ENCODE measurements at regions not wholly inside any gene's neighbourhood (a gene's known extent, or its start where the extent isn't known, plus 50 kb on each side); places are given as distances from the start of the nearest gene placed in this dataset.

DNA sequence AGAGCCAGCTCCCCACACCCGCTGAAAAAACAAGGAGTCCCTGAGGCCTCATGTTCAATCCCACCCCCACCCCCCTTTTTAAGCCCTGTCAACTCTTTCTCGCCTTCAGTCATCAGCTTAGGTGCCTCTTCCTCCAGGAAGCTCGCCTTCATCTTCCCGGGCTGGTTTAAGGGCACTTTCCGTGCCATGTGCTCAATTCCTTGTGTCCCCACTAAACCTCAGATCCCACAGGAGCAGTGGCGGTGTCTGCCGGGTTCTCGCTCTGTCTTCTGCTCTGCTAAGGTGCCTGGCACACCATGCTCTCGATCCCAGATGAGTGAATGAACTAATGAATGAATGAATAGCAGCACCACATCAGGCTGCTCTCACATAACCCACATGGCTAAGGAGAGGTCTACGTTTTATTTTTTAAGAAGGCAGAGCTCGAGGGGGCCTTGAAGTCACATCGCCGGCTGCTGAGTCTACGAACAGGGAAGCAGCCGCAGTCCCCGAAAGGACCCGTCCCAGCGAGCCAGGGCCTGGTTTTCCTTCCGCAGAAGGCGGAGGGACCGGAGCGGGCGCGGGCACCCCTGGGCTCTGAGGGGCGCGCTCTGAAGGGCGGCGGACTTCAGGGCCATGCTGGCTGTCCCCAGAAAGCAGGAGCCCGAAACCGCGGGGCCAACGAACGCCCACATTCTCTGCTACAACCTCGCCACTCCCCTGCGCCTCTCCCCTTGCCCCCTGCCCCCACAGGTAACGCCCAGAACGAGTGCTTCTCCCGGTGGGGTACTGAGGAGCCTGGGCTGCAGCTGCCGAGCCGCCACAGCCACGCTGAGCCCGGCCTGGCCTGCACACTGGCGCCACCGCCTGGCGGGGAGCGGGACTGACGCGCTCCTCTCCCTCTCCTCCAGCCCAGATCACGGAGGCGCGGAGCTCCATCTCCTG, 73.4 kb upstream of the KCNMA1 start:
- DNase-seq (ENCODE audit: low read depth in 4 of 4, low spot score in 3 of 4): peak in 2 of 4 donors; percentile 50 to 70

DNA sequence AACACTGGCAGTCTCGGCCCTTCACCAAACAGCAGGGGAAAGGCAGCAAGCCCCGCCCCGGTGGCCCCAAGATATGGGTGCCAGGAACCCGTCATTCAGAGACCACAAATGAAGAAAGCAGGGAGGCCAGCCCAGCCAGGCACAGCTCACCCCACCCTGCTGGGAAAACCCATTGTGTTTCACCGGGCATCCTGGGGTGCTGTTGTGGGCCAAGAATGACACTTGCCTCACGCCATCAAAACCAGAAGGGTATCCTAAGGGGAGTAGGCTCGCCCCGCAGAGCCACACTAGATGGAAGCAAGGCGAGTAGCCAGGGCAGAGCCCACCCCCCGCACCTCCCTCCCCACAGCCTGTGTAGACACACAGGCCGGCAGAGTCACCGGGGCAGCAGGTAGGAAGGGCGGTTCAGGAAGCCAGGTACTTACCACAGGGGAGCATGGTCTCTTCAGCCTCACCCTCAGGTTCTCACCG, 72.5 kb upstream of the KCNMA1 start:
- DNase-seq (ENCODE audit: low read depth in 4 of 4, low spot score in 3 of 4): no peak

DNA sequence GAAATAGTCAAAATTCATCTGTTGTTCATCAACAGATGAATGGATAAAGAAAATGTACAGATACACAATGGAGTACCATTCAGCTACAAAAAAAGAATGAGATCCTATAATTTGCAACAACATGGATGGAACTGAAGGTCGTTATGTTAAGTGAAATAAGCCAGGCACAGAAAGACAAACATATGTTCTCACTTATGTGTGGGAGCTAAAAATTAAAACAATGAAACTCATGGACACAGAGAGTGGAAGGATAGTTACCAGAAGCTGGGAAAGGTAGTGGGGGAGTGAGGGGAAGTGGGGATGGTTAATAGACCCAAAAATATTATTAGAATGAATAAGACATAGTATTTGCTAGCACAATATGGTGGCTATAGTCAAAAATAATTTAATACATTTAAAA, 70.0 kb upstream of the KCNMA1 start:
- no peak for DNase-seq (ENCODE audit: low read depth in 4 of 4, low spot score in 3 of 4)

DNA sequence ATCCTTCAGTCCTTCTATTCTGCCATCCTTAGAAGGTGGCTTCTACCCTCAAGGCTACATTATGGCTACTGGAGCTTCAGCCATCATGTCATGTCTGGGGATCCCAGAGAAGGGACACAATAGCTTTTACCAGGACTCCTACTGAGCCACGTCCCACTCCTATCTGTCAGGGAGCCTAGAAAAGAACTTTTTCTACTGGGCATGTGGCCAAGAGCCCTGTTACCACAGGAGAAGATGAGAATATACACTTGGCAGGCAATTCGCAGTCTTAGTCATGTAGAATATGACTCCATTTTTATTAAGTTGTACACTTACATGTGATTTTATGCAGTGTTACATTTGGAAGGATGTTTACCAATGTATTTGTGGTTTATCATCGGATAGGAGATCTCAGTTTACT, 64.6 kb upstream of the KCNMA1 start:
- DNase-seq (ENCODE audit: low read depth in 4 of 4, low spot score in 3 of 4): no peak

DNA sequence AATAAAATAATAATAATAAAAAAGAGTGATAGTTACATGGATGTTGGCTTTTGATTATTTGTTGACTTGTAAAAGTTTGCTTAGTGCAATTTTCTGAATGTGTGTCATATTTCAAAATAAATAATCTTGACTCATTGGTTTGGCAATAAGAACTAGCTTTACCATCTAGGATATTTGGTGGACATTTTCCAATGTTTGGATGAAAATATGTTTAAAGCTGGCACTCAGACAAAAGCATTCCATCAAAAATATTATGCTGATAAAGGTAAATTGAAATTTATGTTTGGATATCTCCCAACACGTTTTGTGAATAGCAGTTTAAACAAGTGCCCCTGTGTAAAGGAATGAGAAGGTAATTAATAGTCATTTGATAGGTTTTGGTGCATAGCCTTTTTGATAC, 62.5 kb upstream of the KCNMA1 start:
- DNase-seq (ENCODE audit: low read depth in 4 of 4, low spot score in 3 of 4): no peak

DNA sequence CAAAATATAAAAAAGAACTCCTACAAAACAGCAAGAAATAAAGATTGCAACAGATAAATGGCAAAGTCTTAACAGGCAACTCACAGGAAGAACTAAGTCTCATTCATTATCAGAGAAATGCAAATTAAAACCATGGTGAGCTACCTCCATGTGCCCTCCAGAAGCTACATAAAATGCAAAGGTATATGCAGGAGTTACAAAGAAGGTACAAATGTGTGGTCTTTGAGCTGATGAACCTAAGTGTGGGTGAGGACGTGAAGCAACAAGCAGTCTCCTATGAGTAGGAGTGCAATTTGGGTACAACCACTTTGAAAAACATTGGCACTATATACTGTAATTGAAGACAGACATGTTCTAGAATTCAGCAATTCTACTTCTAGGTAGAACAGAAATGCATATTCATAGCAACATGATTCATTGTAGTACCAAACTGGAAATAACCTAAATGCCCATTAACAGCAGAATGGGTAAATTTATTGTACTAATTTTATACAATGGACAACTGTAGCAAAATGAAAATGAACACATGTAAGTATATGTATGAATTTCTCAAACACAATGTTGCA, 61.6 kb upstream of the KCNMA1 start:
- no peak for DNase-seq (ENCODE audit: low read depth in 4 of 4, low spot score in 3 of 4)

DNA sequence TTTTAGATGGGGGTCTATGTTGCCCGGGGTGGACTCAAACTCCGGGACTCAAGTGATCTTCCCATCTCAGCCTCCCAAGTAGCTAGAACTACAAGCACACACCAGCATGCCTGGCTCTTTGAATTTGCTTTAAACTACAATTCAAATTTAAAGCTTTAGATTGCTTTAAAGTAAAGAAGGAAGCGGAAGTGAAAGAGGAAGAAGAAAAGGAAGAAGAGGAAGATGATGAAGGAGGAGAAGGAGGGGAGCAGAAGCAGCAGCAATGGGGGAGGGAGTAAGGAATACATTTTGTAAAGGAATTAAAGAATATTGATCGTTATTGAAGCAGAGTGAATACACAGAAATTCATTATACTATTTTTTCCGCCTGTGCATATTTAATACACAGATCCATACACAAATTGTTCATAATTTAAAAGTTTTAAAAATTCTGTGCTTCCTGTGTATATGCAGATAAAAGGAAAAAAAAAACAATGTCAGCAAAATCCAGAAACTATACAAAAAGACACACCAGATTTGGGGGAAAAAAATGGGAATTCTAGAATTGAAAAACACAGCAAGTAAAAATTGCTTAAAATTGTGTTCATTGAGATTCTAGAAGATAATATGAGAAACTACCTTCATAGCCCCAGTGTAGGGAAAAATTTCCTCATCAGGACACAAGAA, 60.8 kb upstream of the KCNMA1 start:
- DNase-seq (ENCODE audit: low read depth in 4 of 4, low spot score in 3 of 4): no peak

DNA sequence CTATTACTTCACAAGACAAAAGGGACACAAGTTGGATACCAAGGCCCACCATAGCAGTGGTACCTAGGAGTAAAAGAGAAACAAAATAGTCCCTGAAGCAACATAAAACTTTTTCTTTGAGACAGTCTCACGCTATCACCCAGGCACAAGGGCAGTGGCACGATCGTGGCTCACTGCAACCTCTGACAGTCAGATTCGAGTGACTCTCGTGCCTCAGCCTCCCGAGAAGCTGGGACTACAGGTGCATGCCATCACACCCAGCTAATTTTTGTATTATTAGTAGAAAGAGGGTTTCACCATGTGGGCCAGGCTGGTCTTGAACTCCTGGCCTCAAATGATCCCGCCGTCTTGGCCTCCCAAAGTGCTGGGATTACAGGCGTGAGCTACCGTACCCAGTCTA, 59.0 kb upstream of the KCNMA1 start:
- DNase-seq (ENCODE audit: low read depth in 4 of 4, low spot score in 3 of 4): no peak

DNA sequence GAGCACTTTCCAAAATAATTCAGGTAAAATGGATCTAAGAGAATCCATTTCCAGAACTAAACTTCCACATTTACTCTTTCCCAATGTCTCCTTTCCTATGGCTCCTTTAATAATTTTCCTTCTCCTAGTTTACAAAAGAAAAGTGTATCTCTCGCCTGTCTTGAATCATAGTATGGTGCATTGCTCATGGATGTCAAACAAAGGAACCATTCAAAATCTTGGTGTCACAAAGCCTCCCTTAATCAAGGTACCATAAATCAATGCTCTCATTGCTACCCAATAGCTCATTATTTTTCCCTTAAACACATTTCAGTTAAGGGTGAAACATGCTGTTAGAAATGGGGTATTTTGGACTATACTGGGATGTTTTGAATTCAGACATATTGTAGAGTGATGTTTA, 57.6 kb upstream of the KCNMA1 start:
- DNase-seq (ENCODE audit: low read depth in 4 of 4, low spot score in 3 of 4): no peak

DNA sequence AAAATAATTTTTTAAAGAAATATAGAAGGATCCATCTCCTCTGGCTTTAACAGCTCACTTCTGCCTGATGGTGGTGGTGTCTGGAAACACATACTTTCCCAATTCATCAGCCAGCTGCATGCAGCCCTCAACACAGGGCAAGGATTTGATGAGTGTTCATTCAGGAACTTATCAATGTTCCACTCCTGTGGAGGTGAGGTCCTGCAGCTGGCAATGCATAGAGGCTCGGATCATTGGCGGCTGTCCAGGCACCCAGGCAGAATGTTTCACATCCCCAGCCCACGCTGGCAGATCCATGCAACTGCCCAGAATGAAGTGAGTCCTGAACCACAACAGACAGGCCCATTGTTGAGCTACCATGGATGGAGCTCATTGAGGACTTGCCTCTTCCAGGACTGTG, 55.2 kb upstream of the KCNMA1 start:
- no peak for DNase-seq (ENCODE audit: low read depth in 4 of 4, low spot score in 3 of 4)

DNA sequence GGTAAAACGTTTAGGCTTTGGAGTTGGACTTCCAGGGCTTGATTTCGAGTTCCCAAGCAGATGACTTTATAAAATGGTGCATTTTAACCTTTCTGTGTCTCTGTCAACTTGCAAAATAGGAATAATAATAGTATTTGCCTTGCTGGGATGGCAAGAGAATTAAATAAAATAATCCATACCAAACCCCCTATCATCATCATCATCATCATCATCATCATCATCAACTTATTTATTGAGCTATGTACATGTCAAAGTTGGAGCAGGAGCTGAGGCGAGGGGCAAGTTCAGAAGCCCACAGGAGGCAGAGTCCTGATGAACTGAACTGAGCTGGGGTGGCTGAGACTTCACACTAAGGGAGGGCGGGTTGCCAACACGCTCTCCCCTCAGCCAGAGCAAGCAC, 51.7 kb upstream of the KCNMA1 start:
- DNase-seq (ENCODE audit: low read depth in 4 of 4, low spot score in 3 of 4): no peak

DNA sequence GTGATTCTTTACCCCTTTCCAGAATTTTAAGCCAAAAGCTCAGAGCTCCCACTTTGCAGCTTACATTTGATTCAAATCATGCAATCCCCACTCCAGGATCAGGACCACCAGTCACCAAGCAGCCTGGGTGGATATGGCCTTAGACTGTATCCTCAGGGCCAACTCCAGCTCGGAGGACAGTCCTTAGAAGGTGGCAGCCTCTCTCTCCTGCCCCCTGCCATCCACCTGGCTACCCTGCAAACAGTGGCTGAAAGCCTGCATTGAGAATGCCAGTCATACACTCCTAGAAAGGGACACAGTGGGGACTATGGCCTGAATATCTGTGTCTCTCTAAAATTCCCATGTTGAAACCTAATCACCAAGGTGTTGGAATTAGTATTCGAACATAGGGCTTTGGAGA, 50.0 kb upstream of the KCNMA1 start:
- no peak for DNase-seq (ENCODE audit: low read depth in 4 of 4, low spot score in 3 of 4)

Data from right renal pelvis (tissue), 4 donors.